22Rv1 (cell line): ENCODE measurements at regions not wholly inside any gene's neighbourhood (a gene's known extent, or its start where the extent isn't known, plus 50 kb on each side); places are given as distances from the start of the nearest gene placed in this dataset.
"Not testable (repeated sequence)": the region's sequence is repeated elsewhere in the genome, so short reads cannot be mapped to it uniquely, and the experiment has no call there.

Experiments used
- ZFX ChIP-seq: fragments of 450-650 bp; IDR thresholded peaks from 2 replicates; pipeline ENCODE4 v1.6.1; 2017; ENCODE audit warnings: antibody characterized with exemption, borderline replicate concordance
- TF ChIP-seq, protein P1 (sequence below): fragments of 450-650 bp; IDR thresholded peaks from 2 replicates; pipeline ENCODE4 v1.5.1; 2017; ENCODE audit warnings: mild to moderate bottlenecking

DNA sequence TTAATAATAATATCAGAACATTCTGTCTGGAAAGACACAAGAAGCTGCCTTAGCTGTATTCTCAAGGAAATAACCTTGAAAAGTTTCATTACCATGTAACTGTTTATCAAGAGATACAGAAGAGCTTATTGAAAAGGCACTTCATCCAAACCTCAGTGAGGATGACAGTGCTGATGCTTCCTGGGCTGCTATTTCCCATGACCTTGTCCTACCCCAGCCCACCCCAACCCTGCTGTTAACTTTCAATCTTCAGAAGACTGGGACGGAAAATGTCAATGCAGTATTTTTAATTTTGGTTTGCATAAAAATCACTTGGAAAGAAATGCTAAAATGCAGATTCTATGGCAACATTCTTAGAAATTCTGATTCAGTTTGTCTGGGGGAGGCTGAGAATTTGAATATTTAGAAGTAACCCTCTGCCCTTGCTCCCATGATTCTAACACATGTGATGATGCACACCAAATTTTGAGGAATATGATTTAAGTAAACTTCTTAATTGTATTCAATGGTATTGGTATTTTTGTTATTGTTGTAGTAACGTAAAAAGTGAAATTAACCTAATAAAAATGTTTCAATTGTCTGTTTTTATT lies 101.0 kb upstream of the CHST9 start:
- TF ChIP-seq, protein P1, sequence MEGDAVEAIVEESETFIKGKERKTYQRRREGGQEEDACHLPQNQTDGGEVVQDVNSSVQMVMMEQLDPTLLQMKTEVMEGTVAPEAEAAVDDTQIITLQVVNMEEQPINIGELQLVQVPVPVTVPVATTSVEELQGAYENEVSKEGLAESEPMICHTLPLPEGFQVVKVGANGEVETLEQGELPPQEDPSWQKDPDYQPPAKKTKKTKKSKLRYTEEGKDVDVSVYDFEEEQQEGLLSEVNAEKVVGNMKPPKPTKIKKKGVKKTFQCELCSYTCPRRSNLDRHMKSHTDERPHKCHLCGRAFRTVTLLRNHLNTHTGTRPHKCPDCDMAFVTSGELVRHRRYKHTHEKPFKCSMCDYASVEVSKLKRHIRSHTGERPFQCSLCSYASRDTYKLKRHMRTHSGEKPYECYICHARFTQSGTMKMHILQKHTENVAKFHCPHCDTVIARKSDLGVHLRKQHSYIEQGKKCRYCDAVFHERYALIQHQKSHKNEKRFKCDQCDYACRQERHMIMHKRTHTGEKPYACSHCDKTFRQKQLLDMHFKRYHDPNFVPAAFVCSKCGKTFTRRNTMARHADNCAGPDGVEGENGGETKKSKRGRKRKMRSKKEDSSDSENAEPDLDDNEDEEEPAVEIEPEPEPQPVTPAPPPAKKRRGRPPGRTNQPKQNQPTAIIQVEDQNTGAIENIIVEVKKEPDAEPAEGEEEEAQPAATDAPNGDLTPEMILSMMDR = not testable (repeated sequence)
- TF ChIP-seq ZFX = not testable (repeated sequence)
